Keratinocyte (primary cell): ENCODE measurements at regions not wholly inside any gene's neighbourhood (a gene's known extent, or its start where the extent isn't known, plus 50 kb on each side); places are given as distances from the start of the nearest gene placed in this dataset.

Experiments used
- DNase-seq: peaks from one replicate; pipeline ENCODE4 v3.0.0-alpha.2; 2011; ENCODE audit warnings: low read depth, missing footprints, low spot score
- FAIRE-seq: peaks from 2 replicates; lab custom pipeline; 2011; peaks lifted over from hg19 to GRCh38; lab: Jason Lieb, UNC
- H2AFZ ChIP-seq: 2 replicates; pipeline ENCODE4 v1.6.0; 2012; ENCODE audit warnings: low read length, control low read depth, inconsistent platforms; ENCODE audit not compliant: control insufficient read depth
- H3K27ac ChIP-seq: 2 replicates; pipeline ENCODE4 v1.5.1; 2011; ENCODE audit warnings: low read length; ENCODE audit not compliant: control insufficient read depth, insufficient read depth
- H3K27me3 ChIP-seq: 3 replicates; pipeline ENCODE4 v1.6.0; 2011; ENCODE audit warnings: low read length; ENCODE audit not compliant: control insufficient read depth, insufficient read depth; ENCODE audit errors: extremely low read depth
- H3K36me3 ChIP-seq, 2 experiments: 2 replicates in 1 of 2; 3 replicates in 1 of 2; pipeline ENCODE4 v1.5.1; 2011; ENCODE audit warnings: low read length in 2 of 2, mild to moderate bottlenecking in 1 of 2; ENCODE audit not compliant: control insufficient read depth in 2 of 2, insufficient read depth in 2 of 2; ENCODE audit errors: extremely low read depth in 1 of 2
- H3K4me1 ChIP-seq: 3 replicates; pipeline ENCODE4 v1.5.1; 2011; ENCODE audit warnings: low read length; ENCODE audit not compliant: control insufficient read depth, insufficient read depth; ENCODE audit errors: extremely low read depth
- H3K4me2 ChIP-seq: 3 replicates; pipeline ENCODE4 v1.6.0; 2011; ENCODE audit warnings: low read depth, low read length; ENCODE audit not compliant: control insufficient read depth, insufficient read depth; ENCODE audit errors: extremely low read depth
- H3K4me3 ChIP-seq, 3 experiments: fragments of 200-600 bp in 1 of 3; sonication (generic) in 1 of 3; 2 replicates in 2 of 3; 3 replicates in 1 of 3; pipeline ENCODE4 v1.5.1; 2011 to 2016; ENCODE audit warnings: low read length in 3 of 3, mild to moderate bottlenecking in 3 of 3, control low read depth in 2 of 3, inconsistent platforms in 1 of 3, low read depth in 1 of 3, mixed read lengths in 1 of 3, mixed run types in 1 of 3, moderate library complexity in 1 of 3; ENCODE audit not compliant: control insufficient read depth in 2 of 3, insufficient read depth in 2 of 3; ENCODE audit errors: extremely low read depth in 1 of 3
- H3K79me2 ChIP-seq: 2 replicates; pipeline ENCODE4 v1.6.0; 2012; ENCODE audit warnings: low read length; ENCODE audit not compliant: control insufficient read depth, insufficient read depth
- H3K9ac ChIP-seq: 3 replicates; pipeline ENCODE4 v1.6.0; 2011; ENCODE audit warnings: low read length; ENCODE audit not compliant: control insufficient read depth, insufficient read depth; ENCODE audit errors: extremely low read depth
- H3K9me1 ChIP-seq: 3 replicates; pipeline ENCODE4 v1.6.0; 2011; ENCODE audit warnings: low read length; ENCODE audit not compliant: control insufficient read depth, insufficient read depth; ENCODE audit errors: extremely low read depth
- H3K9me3 ChIP-seq: 2 replicates; pipeline ENCODE4 v1.5.1; 2012; ENCODE audit warnings: low read depth, low read length; ENCODE audit not compliant: control insufficient read depth
- H4K20me1 ChIP-seq: 3 replicates; pipeline ENCODE4 v1.6.0; 2011; ENCODE audit warnings: low read length; ENCODE audit not compliant: control insufficient read depth, insufficient read depth; ENCODE audit errors: extremely low read depth
- EZH2 ChIP-seq: IDR thresholded peaks from one replicate; pipeline ENCODE4 v1.6.1; 2012; ENCODE audit warnings: inconsistent platforms, mild to moderate bottlenecking, low read length, moderate library complexity
- dilution Hi-C: fragments of 300-500 bp; cut with MboI; formaldehyde crosslinking; loops from one replicate; pipeline ENCODE4 v1.7.0; 2020; ENCODE audit warnings: low sequenced_read_pairs; ENCODE audit not compliant: extremely low pct_ligation_motif_present
- TF ChIP-seq, protein P1 (sequence below), 3 experiments: IDR thresholded peaks in 1 of 3; conservative IDR thresholded peaks in 1 of 3; optimal IDR thresholded peaks in 1 of 3; 2 replicates in 2 of 3; 3 replicates in 1 of 3; pipeline versions ENCODE3 to v1.5.1; 2011; ENCODE audit warnings: low read length in 3 of 3, mild to moderate bottlenecking in 3 of 3, moderate library complexity in 2 of 3, control low read depth in 1 of 3, inconsistent platforms in 1 of 3; ENCODE audit not compliant: insufficient read depth in 2 of 3; ENCODE audit errors: extremely low read depth in 1 of 3

DNA sequence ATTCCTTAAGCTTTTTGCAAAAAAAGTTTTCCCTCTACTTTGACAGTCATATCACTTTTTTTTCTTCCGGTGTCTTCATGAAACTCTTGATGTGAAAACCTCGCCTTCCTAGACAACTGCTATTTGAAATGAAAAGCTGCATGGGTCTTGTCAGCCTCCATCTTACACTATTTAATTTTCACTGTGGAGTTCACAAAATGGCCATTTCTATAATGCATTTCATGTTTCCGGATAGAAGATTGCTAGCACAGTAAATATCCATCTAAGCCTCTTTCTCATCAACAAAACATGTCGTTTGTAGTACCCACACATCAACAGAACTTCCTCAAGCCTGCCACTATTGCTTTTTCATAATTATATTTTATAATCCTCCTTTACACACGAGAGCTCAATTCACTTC is 204.9 kb upstream of the ID4 start:
- TF ChIP-seq, protein P1, sequence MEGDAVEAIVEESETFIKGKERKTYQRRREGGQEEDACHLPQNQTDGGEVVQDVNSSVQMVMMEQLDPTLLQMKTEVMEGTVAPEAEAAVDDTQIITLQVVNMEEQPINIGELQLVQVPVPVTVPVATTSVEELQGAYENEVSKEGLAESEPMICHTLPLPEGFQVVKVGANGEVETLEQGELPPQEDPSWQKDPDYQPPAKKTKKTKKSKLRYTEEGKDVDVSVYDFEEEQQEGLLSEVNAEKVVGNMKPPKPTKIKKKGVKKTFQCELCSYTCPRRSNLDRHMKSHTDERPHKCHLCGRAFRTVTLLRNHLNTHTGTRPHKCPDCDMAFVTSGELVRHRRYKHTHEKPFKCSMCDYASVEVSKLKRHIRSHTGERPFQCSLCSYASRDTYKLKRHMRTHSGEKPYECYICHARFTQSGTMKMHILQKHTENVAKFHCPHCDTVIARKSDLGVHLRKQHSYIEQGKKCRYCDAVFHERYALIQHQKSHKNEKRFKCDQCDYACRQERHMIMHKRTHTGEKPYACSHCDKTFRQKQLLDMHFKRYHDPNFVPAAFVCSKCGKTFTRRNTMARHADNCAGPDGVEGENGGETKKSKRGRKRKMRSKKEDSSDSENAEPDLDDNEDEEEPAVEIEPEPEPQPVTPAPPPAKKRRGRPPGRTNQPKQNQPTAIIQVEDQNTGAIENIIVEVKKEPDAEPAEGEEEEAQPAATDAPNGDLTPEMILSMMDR (optimal IDR thresholded peaks at IDR 0.05 in 1 of 3, IDR thresholded peaks at IDR 0.05 in 1 of 3, conservative IDR thresholded peaks at IDR 0.05 in 1 of 3; ENCODE audit: extremely low read depth in 1 of 3, insufficient read depth in 2 of 3, low read length in 3 of 3) = no peak
- TF ChIP-seq EZH2 = no peak

DNA sequence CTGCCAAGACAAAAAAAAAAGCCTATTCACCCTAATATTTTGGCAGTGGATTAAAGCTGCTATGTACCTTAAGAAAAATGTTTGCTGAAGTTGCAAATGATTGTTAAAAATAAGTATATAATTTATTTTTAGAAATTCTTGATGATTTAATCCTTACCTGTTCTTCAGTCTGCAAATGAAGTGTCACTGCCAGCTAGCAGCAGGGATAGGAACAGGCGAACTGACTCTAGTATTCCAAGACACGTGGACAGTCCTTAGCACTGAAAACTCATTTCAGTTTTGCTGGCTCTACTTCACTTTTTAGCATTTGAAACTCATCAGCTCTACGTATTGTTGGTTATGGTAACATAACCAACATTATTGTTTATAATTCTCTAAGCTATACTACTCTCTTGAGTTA is 204.4 kb upstream of the ID4 start:
- H3K27me3 ChIP-seq = no peaks in the 10 kb centered on the region
- no peaks in the 10 kb centered on the region for H3K9me1 ChIP-seq
- H3K9me3 ChIP-seq = no peaks in the 10 kb centered on the region
- no peak overlapping the region for H3K4me2 ChIP-seq
- FAIRE-seq (no peak), DNase-seq (no peak)
- no peak overlapping the region for H3K4me3 ChIP-seq
- no peaks in the 10 kb centered on the region for H3K36me3 ChIP-seq
- H2AFZ ChIP-seq = no peak overlapping the region
- TF ChIP-seq, protein P1 (optimal IDR thresholded peaks at IDR 0.05 in 1 of 3, IDR thresholded peaks at IDR 0.05 in 1 of 3, conservative IDR thresholded peaks at IDR 0.05 in 1 of 3; ENCODE audit: extremely low read depth in 1 of 3, insufficient read depth in 2 of 3, low read length in 3 of 3) = no peak
- TF ChIP-seq EZH2 = no peak
- no peak overlapping the region for H3K27ac ChIP-seq
- no peaks in the 10 kb centered on the region for H3K4me1 ChIP-seq
- no peaks in the 10 kb centered on the region for H3K79me2 ChIP-seq
- H3K9ac ChIP-seq = no peak overlapping the region
- no peaks in the 10 kb centered on the region for H4K20me1 ChIP-seq
- dilution Hi-C loops = no loop called here

More for the DNA sequence above, 204.9 kb upstream of the ID4 start:
- FAIRE-seq (no peak), DNase-seq (no peak)
- H2AFZ ChIP-seq = no peak overlapping the region
- no peak overlapping the region for H3K9ac ChIP-seq
- H3K9me1 ChIP-seq = no peaks in the 10 kb centered on the region
- no peak overlapping the region for H3K4me3 ChIP-seq
- dilution Hi-C loops = no loop called here
- H3K4me2 ChIP-seq = no peak overlapping the region
- H3K79me2 ChIP-seq = no peaks in the 10 kb centered on the region
- no peaks in the 10 kb centered on the region for H3K9me3 ChIP-seq
- no peaks in the 10 kb centered on the region for H4K20me1 ChIP-seq
- H3K36me3 ChIP-seq = no peaks in the 10 kb centered on the region
- no peak overlapping the region for H3K27ac ChIP-seq
- no peaks in the 10 kb centered on the region for H3K4me1 ChIP-seq
- H3K27me3 ChIP-seq = no peaks in the 10 kb centered on the region
